HG03196 (cell line): ENCODE measurements at regions not wholly inside any gene's neighbourhood (a gene's known extent, or its start where the extent isn't known, plus 50 kb on each side); places are given as distances from the start of the nearest gene placed in this dataset.

Experiments
- ATAC-seq: cut with Tn5 transposase; IDR thresholded peaks from one replicate; pipeline ENCODE4 v1.9.1; 2021; ENCODE audit not compliant: unreplicated experiment

DNA sequence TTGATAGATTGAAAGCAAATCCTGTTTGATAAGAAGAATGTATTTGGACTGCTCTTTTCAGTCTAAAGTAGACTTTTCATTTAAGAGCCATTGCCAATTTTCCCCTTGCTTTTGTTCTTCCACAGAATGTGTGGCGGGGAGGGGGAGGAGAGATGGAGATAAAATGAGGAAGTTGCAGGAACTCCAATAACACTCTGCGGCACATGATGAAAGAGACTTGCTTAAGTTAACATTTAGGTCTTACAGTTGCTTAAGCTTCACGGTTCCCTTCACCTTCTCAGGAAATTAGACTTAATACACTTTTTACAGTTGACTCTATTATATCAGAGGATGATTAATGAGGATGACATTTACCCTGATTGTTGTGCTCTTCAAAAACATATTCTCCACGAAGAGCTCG is 537.3 kb downstream of the TMTC2 start:
- ATAC-seq = no peak

DNA sequence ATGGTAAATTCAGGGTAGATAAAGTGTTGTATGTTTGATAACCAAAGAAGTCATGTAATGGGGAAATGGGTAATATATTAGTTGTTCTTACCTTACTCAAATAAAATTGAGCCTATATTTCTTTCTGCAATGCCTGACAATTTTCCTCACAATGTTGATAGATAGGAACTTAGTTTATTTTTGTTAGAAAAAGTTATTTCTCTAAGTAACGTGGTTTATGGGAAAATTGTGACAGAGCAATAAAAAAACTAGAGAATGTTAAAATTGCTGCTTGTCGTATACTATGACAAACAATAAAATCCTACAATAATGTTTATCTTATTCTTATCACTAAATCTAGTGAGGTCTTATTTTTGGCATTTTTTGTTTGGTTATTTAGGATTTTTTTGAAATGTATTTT is 534.1 kb downstream of the TMTC2 start:
- no peak for ATAC-seq

DNA sequence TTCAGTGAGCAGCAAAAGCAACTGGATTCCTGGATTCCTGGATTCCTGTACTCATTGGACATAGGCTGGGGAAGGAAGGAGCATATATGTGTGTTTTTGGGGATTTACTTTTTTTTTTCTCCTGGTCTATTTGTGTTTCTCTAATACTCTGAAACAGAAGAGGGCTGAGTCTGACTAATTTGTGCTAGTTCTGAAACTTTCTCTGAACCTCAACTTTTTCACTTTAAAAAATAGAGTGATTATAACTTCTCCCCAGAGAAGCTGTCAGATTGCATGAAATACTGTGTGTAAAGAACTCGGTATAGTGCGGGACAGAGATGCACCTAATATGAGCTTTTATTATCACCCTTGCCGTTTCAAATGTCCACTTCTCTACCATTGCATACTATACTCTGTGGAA is 529.5 kb downstream of the TMTC2 start:
- ATAC-seq = no peak

DNA sequence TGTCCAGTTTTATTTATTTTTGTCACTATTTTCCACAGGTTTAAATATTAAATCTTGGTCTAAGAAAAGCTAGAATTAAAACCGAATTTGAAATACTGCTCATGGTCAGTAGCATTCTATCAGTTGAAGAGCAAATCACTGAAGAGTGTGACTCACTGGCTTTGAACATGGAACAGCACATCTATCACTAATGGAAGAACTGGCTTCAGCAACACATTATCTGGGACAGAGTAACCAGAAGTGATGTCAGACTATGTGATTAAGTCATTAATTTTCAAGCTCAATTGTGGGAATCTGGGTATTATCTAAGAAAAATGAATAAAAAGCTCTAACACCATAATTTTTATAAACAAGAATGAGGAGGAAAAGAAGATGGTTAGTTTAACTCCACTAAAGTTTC is 527.5 kb downstream of the TMTC2 start:
- ATAC-seq = no peak

DNA sequence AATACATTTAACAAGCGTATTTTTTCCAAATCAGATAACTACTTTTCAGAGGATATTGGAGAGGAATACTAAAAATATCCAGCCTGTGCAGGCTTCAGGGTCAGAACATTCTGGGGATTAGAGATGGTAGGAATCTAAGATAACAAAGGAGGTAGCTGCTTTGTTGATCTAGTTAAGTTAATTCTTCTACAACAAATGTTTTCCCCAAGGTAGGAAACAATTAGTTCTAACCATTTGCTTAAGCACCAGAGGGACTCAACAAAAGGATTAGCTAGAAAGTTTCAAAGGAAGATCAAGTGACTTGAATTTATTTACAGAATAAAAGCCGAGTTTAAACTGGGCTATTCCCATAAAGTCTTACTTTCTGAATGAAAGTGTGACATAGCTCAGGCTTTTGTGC is 524.2 kb downstream of the TMTC2 start:
- no peak for ATAC-seq

DNA sequence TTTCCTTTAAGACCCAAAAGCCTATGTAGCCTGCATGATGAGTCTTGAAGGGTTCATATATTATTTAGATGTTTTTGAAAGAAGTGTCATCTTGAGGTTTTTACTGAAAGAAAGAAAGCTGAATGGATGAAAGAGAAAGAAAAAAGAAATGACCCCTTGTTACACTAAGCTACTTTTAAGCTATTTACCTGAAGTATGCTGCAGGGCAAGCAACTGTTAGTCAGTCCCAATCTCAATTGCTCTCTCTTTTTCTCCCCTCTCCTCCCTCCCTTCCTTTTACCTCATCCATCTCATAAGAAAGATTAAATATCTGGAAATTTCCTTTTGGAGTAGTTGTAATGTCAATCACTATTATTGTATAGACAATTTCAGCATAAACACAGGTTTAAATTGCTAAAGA is 512.4 kb downstream of the TMTC2 start:
- no peak for ATAC-seq

DNA sequence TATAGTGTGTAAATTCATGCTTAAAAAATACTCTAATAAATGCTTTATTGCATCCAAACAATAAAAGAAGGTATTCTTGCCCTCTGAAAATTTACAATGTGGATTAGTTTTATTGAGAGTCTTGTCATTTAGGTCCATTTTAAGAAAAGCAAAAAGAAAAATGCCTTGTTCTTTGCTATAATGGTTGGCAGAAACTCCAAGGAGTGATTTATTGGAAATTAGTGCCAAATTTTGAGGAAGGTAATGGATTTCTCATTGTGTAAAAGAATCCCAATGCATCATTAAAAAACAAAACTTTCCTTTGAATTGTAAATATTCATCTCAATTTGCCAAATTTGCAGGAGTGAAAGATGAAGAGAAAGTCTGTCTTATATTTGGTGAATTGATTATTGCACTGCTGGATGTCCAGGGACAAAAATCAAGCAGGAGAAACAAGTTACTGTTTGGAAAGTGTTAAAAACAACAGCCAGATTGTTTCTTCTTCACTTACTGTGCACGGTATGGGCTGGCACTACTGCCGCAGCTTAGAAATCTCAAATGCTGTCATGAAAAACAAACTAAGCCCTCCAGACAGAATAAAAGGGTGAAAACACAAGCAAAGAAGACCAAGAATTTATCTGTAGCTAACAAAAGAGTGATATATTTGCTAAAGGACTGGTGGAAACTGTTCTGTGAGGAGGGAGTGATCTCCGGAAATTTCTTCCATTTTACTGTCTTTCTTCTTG is 511.7 kb downstream of the TMTC2 start:
- ATAC-seq = no peak

DNA sequence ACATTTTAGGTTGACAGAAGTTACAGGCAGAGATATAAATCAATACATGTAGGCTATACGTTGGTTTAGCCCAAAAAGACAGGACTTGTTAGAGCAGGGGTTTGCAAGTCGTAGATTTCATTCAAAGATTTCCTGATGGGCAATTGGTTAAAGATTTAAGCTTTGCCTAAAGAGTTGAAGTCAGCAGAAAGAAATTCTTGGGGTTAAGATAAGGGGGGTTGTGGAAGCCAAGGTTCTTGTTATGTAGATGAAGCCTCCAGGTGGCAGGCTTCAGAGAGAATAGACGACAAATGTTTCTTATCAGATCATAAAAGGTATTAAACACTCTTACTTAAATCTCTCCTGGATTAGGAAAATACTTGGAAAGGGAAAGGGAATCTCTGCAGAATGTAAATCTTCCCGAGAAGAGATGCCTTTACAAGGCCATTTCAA is 510.8 kb downstream of the TMTC2 start:
- no peak for ATAC-seq

DNA sequence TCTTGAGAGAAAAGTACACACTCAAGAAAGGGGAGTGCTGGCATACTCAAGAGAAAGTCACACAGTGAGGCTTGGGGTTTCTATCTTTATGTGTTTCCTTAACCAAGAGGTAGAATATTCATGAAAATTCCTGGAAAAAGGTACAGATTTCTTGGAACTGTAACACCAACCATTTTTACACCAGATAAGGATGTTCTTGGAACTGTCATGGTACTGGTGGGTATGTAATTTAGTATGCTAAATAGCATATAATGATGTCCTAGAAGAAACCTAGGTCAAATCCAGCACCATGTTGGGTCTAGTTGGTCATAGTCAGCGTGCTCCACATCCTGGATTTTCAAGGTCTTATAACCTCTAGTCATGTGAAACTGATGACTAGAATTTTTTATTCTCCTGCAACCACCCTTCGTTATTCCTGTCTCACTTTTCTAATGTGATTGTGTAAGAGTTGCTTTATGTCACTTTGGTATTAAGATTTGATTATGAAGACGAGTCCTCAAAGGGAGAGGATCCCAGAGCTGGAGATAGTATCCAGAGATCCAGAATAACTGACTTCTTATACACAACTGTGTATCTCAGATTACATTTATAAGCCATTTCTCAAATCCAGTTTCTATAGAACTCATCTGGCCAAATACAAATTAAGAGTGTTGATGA is 510.1 kb downstream of the TMTC2 start:
- ATAC-seq = no peak

DNA sequence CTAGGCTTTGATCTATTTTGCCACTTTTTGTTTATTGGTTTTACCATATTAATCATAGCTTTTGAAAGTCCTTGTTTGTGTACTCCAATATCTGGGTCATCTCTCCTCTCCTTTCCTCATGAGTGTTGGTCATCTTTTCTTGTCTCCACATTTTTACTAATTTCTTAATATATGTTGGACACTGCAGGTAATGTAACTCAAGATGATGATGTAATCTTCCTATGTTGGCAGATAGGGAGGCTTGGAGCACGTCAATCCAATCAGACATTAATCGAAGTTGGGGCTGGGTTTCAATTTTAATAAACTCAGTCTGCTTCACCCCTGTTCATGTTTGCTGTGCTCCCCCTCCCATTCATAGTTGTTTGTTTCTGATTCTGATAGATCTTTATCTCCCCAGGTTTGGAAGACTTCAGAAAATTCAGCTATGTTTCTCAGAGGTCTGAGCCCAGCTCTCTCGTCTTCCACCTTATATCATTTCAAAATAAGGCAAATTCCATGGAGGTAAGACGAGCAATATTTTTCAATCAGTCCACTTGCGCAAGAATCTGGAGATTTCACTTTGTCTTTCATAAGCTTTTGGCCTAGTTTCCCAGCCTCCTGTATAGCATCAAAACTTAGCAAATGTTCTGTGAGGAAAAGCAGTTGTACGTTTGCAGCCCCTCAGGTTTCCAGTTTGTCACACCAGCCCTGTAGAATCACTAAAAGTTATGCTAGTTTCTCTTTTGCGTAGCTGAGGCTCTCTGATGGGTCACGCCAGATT is 504.1 kb downstream of the TMTC2 start:
- no peak for ATAC-seq

DNA sequence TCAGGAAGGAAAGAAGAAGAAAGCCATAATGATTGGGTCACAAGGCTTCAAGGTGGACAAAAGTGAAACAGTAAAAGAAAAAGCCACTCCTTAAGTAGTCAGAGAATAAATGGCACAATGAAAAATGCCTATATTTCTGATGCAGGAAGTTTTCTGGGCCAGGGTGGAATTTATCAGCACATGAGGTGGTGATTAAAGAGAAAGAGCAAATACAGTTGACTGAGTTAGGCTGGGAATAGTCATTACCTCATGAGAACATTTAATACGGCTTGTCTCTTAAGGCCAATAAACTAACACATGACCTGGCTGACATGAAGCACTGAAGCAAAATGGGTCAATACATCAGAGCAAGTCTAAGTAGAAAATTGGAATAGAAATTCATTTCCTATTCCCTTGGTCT is 499.7 kb downstream of the TMTC2 start:
- ATAC-seq = no peak

DNA sequence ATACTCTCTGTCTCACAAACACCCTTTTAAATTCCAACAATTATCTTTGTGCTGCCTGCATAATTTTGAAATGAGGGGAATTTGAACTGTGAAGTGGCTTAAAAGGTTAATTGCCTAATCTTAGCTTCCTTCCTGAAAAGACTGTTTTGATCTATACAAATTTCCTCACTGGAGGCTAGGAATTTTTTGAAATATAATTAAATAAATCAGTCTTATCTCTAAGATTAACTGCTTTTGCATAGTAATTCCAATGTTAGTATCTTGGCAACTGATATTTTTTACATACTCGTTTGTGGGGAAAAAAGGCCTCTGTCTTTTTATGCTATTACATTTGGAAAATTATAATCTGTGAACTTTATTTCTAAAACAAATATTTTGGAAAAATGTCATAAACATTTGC is 498.5 kb downstream of the TMTC2 start:
- ATAC-seq = no peak
